Kidney (tissue), 13 donors: ENCODE measurements at regions not wholly inside any gene's neighbourhood (a gene's known extent, or its start where the extent isn't known, plus 50 kb on each side); places are given as distances from the start of the nearest gene placed in this dataset.
"Not testable (repeated sequence)": the region's sequence is repeated elsewhere in the genome, so short reads cannot be mapped to it uniquely, and the experiment has no call there.

Experiments used
- DNase-seq, 5 donors: peaks; one replicate each; pipeline ENCODE4 v3.0.0-alpha.2; 2013 to 2020
- FAIRE-seq: peaks from 2 replicates; lab custom pipeline; 2012; peaks lifted over from hg19 to GRCh38; lab: Jason Lieb, UNC
- H3K27ac ChIP-seq, 2 donors: one replicate each; pipeline ENCODE4 v1.7.0; 2013; ENCODE audit warnings: low read depth in 2 of 2, low read length in 2 of 2, inconsistent platforms in 1 of 2
- H3K27me3 ChIP-seq: one replicate; pipeline ENCODE4 v1.7.1; 2013; ENCODE audit warnings: low read length, inconsistent platforms; ENCODE audit not compliant: control insufficient read depth, insufficient read depth
- H3K36me3 ChIP-seq, 3 donors: one replicate each; pipeline versions ENCODE4 v1.7.0 to v1.7.1; 2013; ENCODE audit warnings: low read length in 3 of 3, control low read depth in 1 of 3, inconsistent platforms in 1 of 3; ENCODE audit not compliant: insufficient read depth in 3 of 3, control insufficient read depth in 2 of 3
- H3K4me1 ChIP-seq, 3 donors: one replicate each; pipeline versions ENCODE4 v1.7.0 to v1.7.1; 2013; ENCODE audit warnings: low read length in 3 of 3, inconsistent platforms in 1 of 3, low read depth in 1 of 3; ENCODE audit not compliant: control insufficient read depth in 2 of 3, insufficient read depth in 2 of 3
- H3K4me3 ChIP-seq, 3 donors: one replicate each; pipeline versions ENCODE4 v1.7.0 to v1.8.1; 2013; ENCODE audit warnings: low read length in 3 of 3, control low read depth in 1 of 3, inconsistent platforms in 1 of 3
- H3K9ac ChIP-seq, 3 donors: one replicate each; pipeline versions ENCODE4 v1.7.0 to v1.7.1; 2013; ENCODE audit warnings: low read length in 3 of 3, control low read depth in 1 of 3, inconsistent platforms in 1 of 3
- H3K9me3 ChIP-seq, 3 donors: one replicate each; pipeline versions ENCODE4 v1.7.0 to v1.7.1; 2013; ENCODE audit warnings: low read length in 3 of 3, control low read depth in 1 of 3, inconsistent platforms in 1 of 3; ENCODE audit not compliant: control insufficient read depth in 2 of 3, insufficient read depth in 1 of 3
- intact Hi-C: fragments of 100-400 bp; cut with DNase I; formaldehyde crosslinking; loops from one replicate; pipeline ENCODE4 v1.11.1; 2022
- TF ChIP-seq, protein P1 (sequence below): IDR thresholded peaks from 3 replicates; pipeline ENCODE4 v1.5.1; 2012; ENCODE audit warnings: mild to moderate bottlenecking, moderate library complexity, borderline replicate concordance; ENCODE audit not compliant: insufficient read depth; ENCODE audit errors: extremely low read depth
- donor health status: control.
- donor health status: control.
- donor health status: control.
- donor health status: control.
- donor health status: control.
- donor health status: DM: yes; HTN: yes; CAD: no.
- donor health status: Normal renal cell carcinoma (clear cell type).

- no peaks in the 10 kb centered on the region for H3K9me3 ChIP-seq
These were observed 233.6 kb upstream of the NRXN1 start for GRCh38 chr2:51265539-51265938.

DNA sequence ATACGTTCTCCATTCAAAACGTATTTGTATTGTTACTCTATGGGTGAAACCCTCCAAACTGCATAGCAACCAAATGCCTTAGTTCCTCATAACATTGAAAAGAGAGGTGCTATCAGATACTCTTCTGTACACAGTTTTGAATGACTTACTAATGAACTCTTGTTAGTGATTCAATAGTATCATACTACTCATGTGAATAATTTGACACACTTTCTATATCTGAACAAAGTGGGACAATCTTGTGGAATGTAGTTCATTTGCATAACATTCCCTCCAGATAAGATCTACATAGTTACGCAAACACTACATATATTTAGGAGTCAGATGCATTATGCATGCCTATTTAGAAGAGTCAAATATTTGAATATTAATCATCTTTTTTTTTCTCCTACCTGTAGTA is 232.0 kb upstream of the NRXN1 start:
- intact Hi-C loops = no loop called here
- FAIRE-seq (no peak), DNase-seq (no peak)
- no peaks in the 10 kb centered on the region for H3K4me1 ChIP-seq
- H3K9me3 ChIP-seq = no peaks in the 10 kb centered on the region
- H3K9ac ChIP-seq = no peak overlapping the region
- H3K27ac ChIP-seq = no peak overlapping the region
- TF ChIP-seq, protein P1, sequence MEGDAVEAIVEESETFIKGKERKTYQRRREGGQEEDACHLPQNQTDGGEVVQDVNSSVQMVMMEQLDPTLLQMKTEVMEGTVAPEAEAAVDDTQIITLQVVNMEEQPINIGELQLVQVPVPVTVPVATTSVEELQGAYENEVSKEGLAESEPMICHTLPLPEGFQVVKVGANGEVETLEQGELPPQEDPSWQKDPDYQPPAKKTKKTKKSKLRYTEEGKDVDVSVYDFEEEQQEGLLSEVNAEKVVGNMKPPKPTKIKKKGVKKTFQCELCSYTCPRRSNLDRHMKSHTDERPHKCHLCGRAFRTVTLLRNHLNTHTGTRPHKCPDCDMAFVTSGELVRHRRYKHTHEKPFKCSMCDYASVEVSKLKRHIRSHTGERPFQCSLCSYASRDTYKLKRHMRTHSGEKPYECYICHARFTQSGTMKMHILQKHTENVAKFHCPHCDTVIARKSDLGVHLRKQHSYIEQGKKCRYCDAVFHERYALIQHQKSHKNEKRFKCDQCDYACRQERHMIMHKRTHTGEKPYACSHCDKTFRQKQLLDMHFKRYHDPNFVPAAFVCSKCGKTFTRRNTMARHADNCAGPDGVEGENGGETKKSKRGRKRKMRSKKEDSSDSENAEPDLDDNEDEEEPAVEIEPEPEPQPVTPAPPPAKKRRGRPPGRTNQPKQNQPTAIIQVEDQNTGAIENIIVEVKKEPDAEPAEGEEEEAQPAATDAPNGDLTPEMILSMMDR = no peak
- no peaks in the 10 kb centered on the region for H3K36me3 ChIP-seq
- no peaks in the 10 kb centered on the region for H3K27me3 ChIP-seq
- no peak overlapping the region for H3K4me3 ChIP-seq

More at GRCh38 chr2:51265539-51265938, 233.6 kb upstream of the NRXN1 start:
- DNase-seq (no peak), FAIRE-seq (no peak)
- no peak overlapping the region for H3K9ac ChIP-seq
- H3K4me1 ChIP-seq = no peaks in the 10 kb centered on the region
- intact Hi-C loops = no loop called here
- no peak overlapping the region for H3K27ac ChIP-seq
- H3K4me3 ChIP-seq = no peak overlapping the region
- TF ChIP-seq, protein P1 = no peak
- H3K27me3 ChIP-seq = no peaks in the 10 kb centered on the region
- H3K36me3 ChIP-seq = no peaks in the 10 kb centered on the region

GRCh38 chr2:51263101-51263500 is 231.2 kb upstream of the NRXN1 start:
- H3K4me1 ChIP-seq, H3K27ac ChIP-seq, H3K9ac ChIP-seq, FAIRE-seq, H3K9me3 ChIP-seq, H3K4me3 ChIP-seq, intact Hi-C loops, H3K36me3 ChIP-seq, H3K27me3 ChIP-seq, DNase-seq: not testable (repeated sequence)

GRCh38 chr2:51258301-51258700 is 226.4 kb upstream of the NRXN1 start:
- intact Hi-C loops = no loop called here
- H3K4me3 ChIP-seq = no peak overlapping the region
- FAIRE-seq (no peak), DNase-seq (no peak)
- no peaks in the 10 kb centered on the region for H3K9me3 ChIP-seq
- H3K27me3 ChIP-seq = no peaks in the 10 kb centered on the region
- H3K27ac ChIP-seq = no peak overlapping the region
- H3K9ac ChIP-seq = no peak overlapping the region
- H3K4me1 ChIP-seq = no peaks in the 10 kb centered on the region
- TF ChIP-seq, protein P1 = no peak
- H3K36me3 ChIP-seq = no peaks in the 10 kb centered on the region
